ENCODE measurements at regions not wholly inside any gene's neighbourhood (a gene's known extent, or its start where the extent isn't known, plus 50 kb on each side); places are given as distances from the start of the nearest gene placed in this dataset.

- CTCF ChIA-PET = no interaction called here
- POLR2A ChIA-PET = no interaction called here
These were observed 177.8 kb upstream of the PMFBP1 start for GRCh38 chr16:72349719-72350118.

More at GRCh38 chr16:72349719-72350118, 177.8 kb upstream of the PMFBP1 start:
- no peak for DNase-seq (ENCODE audit: low read depth, low spot score)
- RAD21 ChIA-PET (ENCODE audit: low non-redundant PET in 1 of 2, low total read pairs in 2 of 2, uncharacterized antibody in 2 of 2, unreplicated experiment in 2 of 2) = no interaction called here
- no peak for ATAC-seq
- Histone ChIP-seq H3K4me1 (ENCODE audit: control insufficient read depth in 1 of 2, insufficient read depth in 2 of 2, low read length in 2 of 2) (no peaks in the 10 kb centered on the region), H3K79me2 (ENCODE audit: insufficient read depth, low read length) (no peaks in the 10 kb centered on the region), H3K4me3 (replicated peaks in 1 of 2; ENCODE audit: low read depth in 1 of 2, low read length in 2 of 2) (no peak overlapping the region), H3K9me3 (ENCODE audit: control insufficient read depth in 1 of 2, insufficient read depth in 1 of 2, low read depth in 1 of 2, low read length in 2 of 2) (no peaks in the 10 kb centered on the region), H3K4me2 (ENCODE audit: low read length) (no peak overlapping the region), H3K27me3 (ENCODE audit: insufficient read depth, low read length) (no peaks in the 10 kb centered on the region), H3K9ac (ENCODE audit: low read length) (no peak overlapping the region), H3K36me3 (ENCODE audit: control insufficient read depth in 1 of 2, insufficient read depth in 2 of 2, low read length in 2 of 2) (no peaks in the 10 kb centered on the region), H3K27ac (ENCODE audit: low read depth, low read length) (no peak overlapping the region), H3K9me2 (ENCODE audit: insufficient read depth) (no peaks in the 10 kb centered on the region), H4K20me1 (ENCODE audit: insufficient read depth) (no peaks in the 10 kb centered on the region), H2AFZ (ENCODE audit: low read depth, low read length, poor library complexity, severe bottlenecking) (no peak overlapping the region)
- intact Hi-C loops (cut with micrococcal nuclease) = no loop called here
- no peak for TF ChIP-seq SRF (IDR thresholded peaks at IDR 0.05; ENCODE audit: low read depth)
- TF ChIP-seq SIN3A (IDR thresholded peaks at IDR 0.05; ENCODE audit: low read depth) = no peak
- TF ChIP-seq TCF7L2 (IDR thresholded peaks at IDR 0.05; ENCODE audit: borderline replicate concordance, extremely low read depth, insufficient read depth, insufficient read length) = no peak
- TF ChIP-seq JUND (IDR thresholded peaks at IDR 0.05) = no peak
- TF ChIP-seq ELF1 (IDR thresholded peaks at IDR 0.05; ENCODE audit: borderline replicate concordance, low read depth) = no peak
- no peak for TF ChIP-seq SP1 (IDR thresholded peaks at IDR 0.05; ENCODE audit: low read depth)
- TF ChIP-seq REST (IDR thresholded peaks at IDR 0.05; ENCODE audit: low read depth) = no peak
- TF ChIP-seq CEBPB (IDR thresholded peaks at IDR 0.05; ENCODE audit: low read depth) = no peak
- TF ChIP-seq EZH2phosphoT487 (IDR thresholded peaks at IDR 0.05; ENCODE audit: borderline replicate concordance) = no peak
- TF ChIP-seq POLR2AphosphoS5 (IDR thresholded peaks at IDR 0.05; ENCODE audit: low read depth, low read length) = no peak
- TF ChIP-seq CBX3 (IDR thresholded peaks at IDR 0.05; ENCODE audit: low read depth) = no peak
- BruUV-seq (replicated peaks) = no TSS peak

Measured in HCT116 (cell line).